Gastroesophageal sphincter (tissue), 3 donors: ENCODE measurements at regions not wholly inside any gene's neighbourhood (a gene's known extent, or its start where the extent isn't known, plus 50 kb on each side); places are given as distances from the start of the nearest gene placed in this dataset.

ENCODE experiments used
- EP300 ChIP-seq: sonication (generic); formaldehyde crosslinking; IDR thresholded peaks from one replicate; pipeline ENCODE4 v1.6.1; 2017; ENCODE audit warnings: antibody characterized with exemption, mild to moderate bottlenecking
- TF ChIP-seq, protein P1 (sequence below), 4 experiments: fragments of 200-600 bp in 2 of 4; fragments of 450-650 bp in 2 of 4; sonication (generic) in 1 of 4; IDR thresholded peaks; one replicate each; pipeline ENCODE4 v1.5.1; 2017 to 2019; ENCODE audit warnings: antibody characterized with exemption in 4 of 4, mild to moderate bottlenecking in 2 of 4, moderate library complexity in 2 of 4

DNA sequence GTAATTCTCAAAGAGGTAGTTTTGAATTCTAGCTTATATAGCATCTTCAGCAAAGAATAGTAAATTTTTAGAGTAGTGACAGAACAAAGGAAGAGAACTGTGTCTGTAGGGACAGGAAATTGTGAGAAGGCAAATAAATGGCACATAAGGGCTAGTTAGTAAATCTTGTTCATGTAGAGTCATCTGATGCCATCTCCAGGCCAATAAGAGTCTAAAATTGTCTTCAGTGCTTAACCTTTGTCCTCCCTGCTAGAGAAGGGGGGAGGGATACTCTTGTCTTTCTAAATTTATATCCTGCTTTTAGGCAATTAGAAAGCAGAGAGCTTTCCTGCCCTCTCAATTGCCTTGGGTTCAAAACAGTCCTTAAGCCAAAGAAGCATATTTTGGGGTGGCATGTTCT lies 87.0 kb upstream of the DNAJC19 start:
- TF ChIP-seq, protein P1, sequence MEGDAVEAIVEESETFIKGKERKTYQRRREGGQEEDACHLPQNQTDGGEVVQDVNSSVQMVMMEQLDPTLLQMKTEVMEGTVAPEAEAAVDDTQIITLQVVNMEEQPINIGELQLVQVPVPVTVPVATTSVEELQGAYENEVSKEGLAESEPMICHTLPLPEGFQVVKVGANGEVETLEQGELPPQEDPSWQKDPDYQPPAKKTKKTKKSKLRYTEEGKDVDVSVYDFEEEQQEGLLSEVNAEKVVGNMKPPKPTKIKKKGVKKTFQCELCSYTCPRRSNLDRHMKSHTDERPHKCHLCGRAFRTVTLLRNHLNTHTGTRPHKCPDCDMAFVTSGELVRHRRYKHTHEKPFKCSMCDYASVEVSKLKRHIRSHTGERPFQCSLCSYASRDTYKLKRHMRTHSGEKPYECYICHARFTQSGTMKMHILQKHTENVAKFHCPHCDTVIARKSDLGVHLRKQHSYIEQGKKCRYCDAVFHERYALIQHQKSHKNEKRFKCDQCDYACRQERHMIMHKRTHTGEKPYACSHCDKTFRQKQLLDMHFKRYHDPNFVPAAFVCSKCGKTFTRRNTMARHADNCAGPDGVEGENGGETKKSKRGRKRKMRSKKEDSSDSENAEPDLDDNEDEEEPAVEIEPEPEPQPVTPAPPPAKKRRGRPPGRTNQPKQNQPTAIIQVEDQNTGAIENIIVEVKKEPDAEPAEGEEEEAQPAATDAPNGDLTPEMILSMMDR (IDR thresholded peaks at IDR 0.05), result no peak
- TF ChIP-seq EP300, result no peak
